HFF-Myc (cell line): ENCODE measurements at regions not wholly inside any gene's neighbourhood (a gene's known extent, or its start where the extent isn't known, plus 50 kb on each side); places are given as distances from the start of the nearest gene placed in this dataset.
A peak's percentile ranks its signal among the peaks of the same experiment; 100 is the strongest.

ENCODE experiments used
- DNase-seq: peaks from one replicate; pipeline ENCODE4 v3.0.0-alpha.2; 2011; ENCODE audit warnings: low read depth; ENCODE audit errors: extremely low read depth
- H3K4me3 ChIP-seq: replicated peaks from 2 replicates; pipeline ENCODE4 v1.5.1; 2011; ENCODE audit warnings: low read depth, mild to moderate bottlenecking, control low read depth, low read length
- CTCF ChIP-seq: IDR thresholded peaks from 2 replicates; pipeline ENCODE4 v1.5.1; 2012; ENCODE audit warnings: mild to moderate bottlenecking, low read depth, low read length, control low read depth; ENCODE audit errors: missing control alignments

GRCh38 chr6:23176883-23177282 lies 607.5 kb downstream of the HDGFL1 start:
- TF ChIP-seq CTCF, result peak; percentile 36
- DNase-seq, result peak; percentile 37
- peak overlapping the region; percentile 1; the same call in 1 of the 2 replicates for H3K4me3 ChIP-seq

- H3K4me3 ChIP-seq, result no peak overlapping the region
- no peak for TF ChIP-seq CTCF
- no peak for DNase-seq
Observed at GRCh38 chr6:23177806-23178205, 608.4 kb downstream of the HDGFL1 start.

GRCh38 chr6:23179994-23180393 lies 610.6 kb downstream of the HDGFL1 start:
- no peak for DNase-seq
- TF ChIP-seq CTCF, result no peak
- H3K4me3 ChIP-seq, result no peak overlapping the region

- TF ChIP-seq CTCF, result peak; percentile 18
- H3K4me3 ChIP-seq, result no peak overlapping the region
- peak; percentile 78 for DNase-seq
Observed at GRCh38 chr6:23180504-23181293, 611.3 kb downstream of the HDGFL1 start.

- no peak for DNase-seq
- TF ChIP-seq CTCF, result no peak
- no peak overlapping the region for H3K4me3 ChIP-seq
Observed at GRCh38 chr6:23181356-23182110, 612.2 kb downstream of the HDGFL1 start.

GRCh38 chr6:23183846-23184245 lies 614.5 kb downstream of the HDGFL1 start:
- no peak for DNase-seq
- H3K4me3 ChIP-seq, result no peak overlapping the region
- TF ChIP-seq CTCF, result no peak
